ENCODE measurements at regions not wholly inside any gene's neighbourhood (a gene's known extent, or its start where the extent isn't known, plus 50 kb on each side); places are given as distances from the start of the nearest gene placed in this dataset.
"Not testable (repeated sequence)": the region's sequence is repeated elsewhere in the genome, so short reads cannot be mapped to it uniquely, and the experiment has no call there.

- TF ChIP-seq POLR2A, CTCF (IDR thresholded peaks at IDR 0.05): not testable (repeated sequence)
Measured at GRCh38 chr14:106389186-106389585, 862.8 kb downstream of the TMEM121 start.

Measured in testis (tissue), 2 donors.